ENCODE measurements at regions not wholly inside any gene's neighbourhood (a gene's known extent, or its start where the extent isn't known, plus 50 kb on each side); places are given as distances from the start of the nearest gene placed in this dataset.

DNA sequence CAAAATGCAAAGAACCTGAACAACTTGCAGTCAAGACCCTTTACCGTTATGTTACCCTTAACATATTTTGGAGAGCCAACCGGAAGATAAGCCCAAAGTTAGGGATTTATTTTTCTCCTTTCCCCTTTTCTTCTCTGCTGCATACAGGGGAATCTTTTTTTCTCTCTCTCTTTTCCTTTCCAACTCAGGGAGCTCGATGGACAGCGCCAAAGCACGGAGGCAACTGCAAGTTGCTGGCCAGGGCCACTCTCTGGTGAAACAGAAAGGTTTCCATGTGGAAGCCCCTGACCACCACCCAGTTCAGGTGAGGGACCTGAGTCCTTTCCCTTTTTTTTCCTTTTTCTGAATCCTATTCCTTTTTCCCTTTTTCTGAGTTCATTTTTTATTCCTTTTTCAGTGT is 98.8 kb upstream of the COX10 start:
- TF ChIP-seq ZBTB7A (IDR thresholded peaks at IDR 0.05; ENCODE audit: low read depth) (no peak), TEAD4 (IDR thresholded peaks at IDR 0.05) (no peak), EP300 (IDR thresholded peaks at IDR 0.05; ENCODE audit: borderline replicate concordance) (no peak)
- TF ChIP-seq, protein P1, sequence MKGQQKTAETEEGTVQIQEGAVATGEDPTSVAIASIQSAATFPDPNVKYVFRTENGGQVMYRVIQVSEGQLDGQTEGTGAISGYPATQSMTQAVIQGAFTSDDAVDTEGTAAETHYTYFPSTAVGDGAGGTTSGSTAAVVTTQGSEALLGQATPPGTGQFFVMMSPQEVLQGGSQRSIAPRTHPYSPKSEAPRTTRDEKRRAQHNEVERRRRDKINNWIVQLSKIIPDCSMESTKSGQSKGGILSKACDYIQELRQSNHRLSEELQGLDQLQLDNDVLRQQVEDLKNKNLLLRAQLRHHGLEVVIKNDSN (IDR thresholded peaks at IDR 0.05) = no peak

GRCh38 chr17:13973960-13974651 is 95.2 kb upstream of the COX10 start:
- TF ChIP-seq REST (IDR thresholded peaks at IDR 0.05; ENCODE audit: low read depth) (no peak), RAD21 (IDR thresholded peaks at IDR 0.05; ENCODE audit: low read depth) (no peak), ZBTB7A (IDR thresholded peaks at IDR 0.05; ENCODE audit: low read depth) (no peak), NFIC (IDR thresholded peaks at IDR 0.05) (no peak), CEBPB (IDR thresholded peaks at IDR 0.05) (no peak), TAF1 (IDR thresholded peaks at IDR 0.05; ENCODE audit: low read depth) (no peak), CREB1 (IDR thresholded peaks at IDR 0.05; ENCODE audit: low read depth) (no peak), EGR1 (IDR thresholded peaks at IDR 0.05) (no peak), TCF12 (IDR thresholded peaks at IDR 0.05; ENCODE audit: low read depth) (no peak), EP300 (IDR thresholded peaks at IDR 0.05; ENCODE audit: borderline replicate concordance) (no peak), YY1 (IDR thresholded peaks at IDR 0.05; ENCODE audit: low read depth) (no peak), TEAD4 (IDR thresholded peaks at IDR 0.05) (no peak), FOXM1 (IDR thresholded peaks at IDR 0.05; ENCODE audit: borderline replicate concordance, low read depth) (no peak)
- TF ChIP-seq, protein P2, sequence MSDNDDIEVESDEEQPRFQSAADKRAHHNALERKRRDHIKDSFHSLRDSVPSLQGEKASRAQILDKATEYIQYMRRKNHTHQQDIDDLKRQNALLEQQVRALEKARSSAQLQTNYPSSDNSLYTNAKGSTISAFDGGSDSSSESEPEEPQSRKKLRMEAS (IDR thresholded peaks at IDR 0.05) = no peak
- TF ChIP-seq, protein P1 (IDR thresholded peaks at IDR 0.05) = no peak

- no peak for TF ChIP-seq RAD21 (IDR thresholded peaks at IDR 0.05; ENCODE audit: low read depth)
- TF ChIP-seq, protein P1 (IDR thresholded peaks at IDR 0.05) = no peak
- TF ChIP-seq, protein P2 (IDR thresholded peaks at IDR 0.05) = no peak
- TF ChIP-seq EGR1 (IDR thresholded peaks at IDR 0.05) = no peak
- no peak for TF ChIP-seq TCF12 (IDR thresholded peaks at IDR 0.05; ENCODE audit: low read depth)
- no peak for TF ChIP-seq FOXM1 (IDR thresholded peaks at IDR 0.05; ENCODE audit: borderline replicate concordance, low read depth)
- TF ChIP-seq CREB1 (IDR thresholded peaks at IDR 0.05; ENCODE audit: low read depth) = no peak
- no peak for TF ChIP-seq EP300 (IDR thresholded peaks at IDR 0.05; ENCODE audit: borderline replicate concordance)
- no peak for TF ChIP-seq REST (IDR thresholded peaks at IDR 0.05; ENCODE audit: low read depth)
- TF ChIP-seq TEAD4 (IDR thresholded peaks at IDR 0.05) = no peak
- TF ChIP-seq NFIC (IDR thresholded peaks at IDR 0.05) = no peak
- TF ChIP-seq YY1 (IDR thresholded peaks at IDR 0.05; ENCODE audit: low read depth) = no peak
- no peak for TF ChIP-seq TAF1 (IDR thresholded peaks at IDR 0.05; ENCODE audit: low read depth)
- no peak for TF ChIP-seq CEBPB (IDR thresholded peaks at IDR 0.05)
- TF ChIP-seq ZBTB7A (IDR thresholded peaks at IDR 0.05; ENCODE audit: low read depth) = no peak
Measured at GRCh38 chr17:13977837-13978236, 91.5 kb upstream of the COX10 start.

DNA sequence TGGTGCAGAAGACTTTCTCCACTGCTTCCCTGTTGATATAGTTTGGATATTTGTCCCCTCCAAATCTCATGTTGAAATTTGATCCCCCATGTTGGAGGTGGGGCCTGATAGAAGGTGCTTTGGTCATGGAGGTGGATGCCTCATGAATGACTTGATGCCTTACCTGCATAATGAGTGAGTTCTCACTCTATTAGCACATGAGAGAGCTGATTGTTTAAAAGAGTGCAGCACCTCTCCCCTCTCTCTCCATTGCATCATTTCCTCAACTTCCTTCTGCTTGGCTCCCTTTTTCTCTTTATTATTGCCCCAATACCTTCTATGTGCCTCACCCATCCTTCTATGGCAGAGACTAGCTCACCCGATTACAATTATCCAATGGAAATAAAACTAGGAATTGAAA is 90.8 kb upstream of the COX10 start:
- TF ChIP-seq NFIC (IDR thresholded peaks at IDR 0.05) (no peak), CREB1 (IDR thresholded peaks at IDR 0.05; ENCODE audit: low read depth) (no peak), TEAD4 (IDR thresholded peaks at IDR 0.05) (no peak), TCF12 (IDR thresholded peaks at IDR 0.05; ENCODE audit: low read depth) (no peak), RAD21 (IDR thresholded peaks at IDR 0.05; ENCODE audit: low read depth) (no peak), CEBPB (IDR thresholded peaks at IDR 0.05) (no peak), EGR1 (IDR thresholded peaks at IDR 0.05) (no peak), YY1 (IDR thresholded peaks at IDR 0.05; ENCODE audit: low read depth) (no peak), TAF1 (IDR thresholded peaks at IDR 0.05; ENCODE audit: low read depth) (no peak), REST (IDR thresholded peaks at IDR 0.05; ENCODE audit: low read depth) (no peak), ZBTB7A (IDR thresholded peaks at IDR 0.05; ENCODE audit: low read depth) (no peak), EP300 (IDR thresholded peaks at IDR 0.05; ENCODE audit: borderline replicate concordance) (no peak), FOXM1 (IDR thresholded peaks at IDR 0.05; ENCODE audit: borderline replicate concordance, low read depth) (no peak)
- TF ChIP-seq, protein P1 (IDR thresholded peaks at IDR 0.05) = no peak
- TF ChIP-seq, protein P2 (IDR thresholded peaks at IDR 0.05) = no peak
